Gastroesophageal sphincter (tissue), 3 donors: ENCODE measurements at regions not wholly inside any gene's neighbourhood (a gene's known extent, or its start where the extent isn't known, plus 50 kb on each side); places are given as distances from the start of the nearest gene placed in this dataset.

Experiments
- CTCF ChIP-seq, 4 experiments: fragments of 200-600 bp in 2 of 4; fragments of 450-650 bp in 2 of 4; sonication (generic) in 1 of 4; IDR thresholded peaks; one replicate each; pipeline ENCODE4 v1.5.1; 2017 to 2019; ENCODE audit warnings: antibody characterized with exemption in 4 of 4, mild to moderate bottlenecking in 2 of 4, moderate library complexity in 2 of 4
- POLR2A ChIP-seq, 2 donors: fragments of 450-650 bp; IDR thresholded peaks; one replicate each; pipeline ENCODE4 v1.6.1; 2017; ENCODE audit warnings: antibody characterized with exemption in 2 of 2, mild to moderate bottlenecking in 2 of 2, moderate library complexity in 1 of 2
- POLR2AphosphoS5 ChIP-seq: sonication (generic); formaldehyde crosslinking; IDR thresholded peaks from one replicate; pipeline ENCODE4 v1.6.1; 2017; ENCODE audit warnings: antibody characterized with exemption

- TF ChIP-seq CTCF (IDR thresholded peaks at IDR 0.05) (no peak), POLR2A (IDR thresholded peaks at IDR 0.05) (no peak), POLR2AphosphoS5 (no peak)
These were observed 547.6 kb downstream of the BNC2 start for GRCh38 chr9:16322849-16323248.
